Activated T-cell treated with anti-CD3 and anti-CD28 coated beads, Interleukin-2, amount 50 U/mL, for 24 hours (primary cell): ENCODE measurements at regions not wholly inside any gene's neighbourhood (a gene's known extent, or its start where the extent isn't known, plus 50 kb on each side); places are given as distances from the start of the nearest gene placed in this dataset.

Source experiments
- DNase-seq: peaks from one replicate; pipeline ENCODE4 v3.0.0-alpha.2; 2020
- H3K27ac Mint-ChIP-seq: 2 replicates; pipeline ENCODE4 v1.8.0; 2020; ENCODE audit warnings: mild to moderate bottlenecking, mixed read lengths
- H3K27me3 Mint-ChIP-seq: 2 replicates; pipeline ENCODE4 v1.8.0; 2020; ENCODE audit warnings: mixed read lengths
- H3K36me3 Mint-ChIP-seq: 2 replicates; pipeline ENCODE4 v1.8.0; 2020; ENCODE audit warnings: low read depth, mixed read lengths
- H3K4me1 Mint-ChIP-seq: 2 replicates; pipeline ENCODE4 v1.8.0; 2020; ENCODE audit warnings: low read depth, mixed read lengths
- H3K4me3 Mint-ChIP-seq: 2 replicates; pipeline ENCODE4 v1.8.0; 2020; ENCODE audit warnings: mild to moderate bottlenecking, moderate library complexity, mixed read lengths
- H3K9me3 Mint-ChIP-seq: 2 replicates; pipeline ENCODE4 v1.8.0; 2020; ENCODE audit warnings: mixed read lengths

GRCh38 chr2:105581555-105581944 lies 163.2 kb upstream of the NCK2 start:
- no peak for DNase-seq
- H3K27me3 Mint-ChIP-seq: no peaks in the 10 kb centered on the region
- H3K4me1 Mint-ChIP-seq: peaks cover 37% of the 10 kb centered on the region
- H3K9me3 Mint-ChIP-seq: no peaks in the 10 kb centered on the region
- no peak overlapping the region for H3K27ac Mint-ChIP-seq
- H3K36me3 Mint-ChIP-seq: no peaks in the 10 kb centered on the region
- H3K4me3 Mint-ChIP-seq: no peak overlapping the region

GRCh38 chr2:105580870-105581554 lies 163.7 kb upstream of the NCK2 start:
- Mint-ChIP-seq H3K36me3 (no peaks in the 10 kb centered on the region), H3K9me3 (no peaks in the 10 kb centered on the region), H3K27me3 (no peaks in the 10 kb centered on the region), H3K4me1 (peaks cover 41% of the 10 kb centered on the region), H3K4me3 (no peak overlapping the region), H3K27ac (no peak overlapping the region)
- DNase-seq: no peak

- no peak for DNase-seq
- Mint-ChIP-seq H3K9me3 (no peaks in the 10 kb centered on the region), H3K4me1 (peaks cover 45% of the 10 kb centered on the region), H3K27ac (no peak overlapping the region), H3K36me3 (no peaks in the 10 kb centered on the region), H3K27me3 (no peaks in the 10 kb centered on the region), H3K4me3 (no peak overlapping the region)
These were observed 164.5 kb upstream of the NCK2 start for GRCh38 chr2:105580216-105580615.

GRCh38 chr2:105578166-105578565 lies 166.5 kb upstream of the NCK2 start:
- Mint-ChIP-seq H3K27ac (no peak overlapping the region), H3K4me1 (peaks cover 27% of the 10 kb centered on the region), H3K9me3 (no peaks in the 10 kb centered on the region), H3K27me3 (no peaks in the 10 kb centered on the region), H3K4me3 (no peak overlapping the region), H3K36me3 (no peaks in the 10 kb centered on the region)
- no peak for DNase-seq

GRCh38 chr2:105577762-105578161 lies 166.9 kb upstream of the NCK2 start:
- no peak for DNase-seq
- Mint-ChIP-seq H3K27me3 (no peaks in the 10 kb centered on the region), H3K36me3 (no peaks in the 10 kb centered on the region), H3K4me1 (peaks cover 23% of the 10 kb centered on the region), H3K4me3 (no peak overlapping the region), H3K27ac (no peak overlapping the region), H3K9me3 (no peaks in the 10 kb centered on the region)

- peak overlapping the region; percentile 40 for H3K27ac Mint-ChIP-seq
- DNase-seq: peak; percentile 36
- no peaks in the 10 kb centered on the region for H3K9me3 Mint-ChIP-seq
- no peak overlapping the region for H3K4me3 Mint-ChIP-seq
- H3K27me3 Mint-ChIP-seq: no peaks in the 10 kb centered on the region
- no peaks in the 10 kb centered on the region for H3K36me3 Mint-ChIP-seq
- peaks cover 19% of the 10 kb centered on the region for H3K4me1 Mint-ChIP-seq
These were observed 168.1 kb upstream of the NCK2 start for GRCh38 chr2:105576440-105577241.

- no peaks in the 10 kb centered on the region for H3K27me3 Mint-ChIP-seq
- H3K27ac Mint-ChIP-seq: peak overlapping the region; percentile 40
- H3K4me3 Mint-ChIP-seq: no peak overlapping the region
- no peaks in the 10 kb centered on the region for H3K9me3 Mint-ChIP-seq
- peak; percentile 41 for DNase-seq
- H3K36me3 Mint-ChIP-seq: no peaks in the 10 kb centered on the region
- H3K4me1 Mint-ChIP-seq: peaks cover 17% of the 10 kb centered on the region
These were observed 168.7 kb upstream of the NCK2 start for GRCh38 chr2:105576050-105576439.

- H3K36me3 Mint-ChIP-seq: no peaks in the 10 kb centered on the region
- DNase-seq: no peak
- no peaks in the 10 kb centered on the region for H3K27me3 Mint-ChIP-seq
- no peaks in the 10 kb centered on the region for H3K9me3 Mint-ChIP-seq
- H3K27ac Mint-ChIP-seq: no peak overlapping the region
- H3K4me1 Mint-ChIP-seq: peaks cover 13% of the 10 kb centered on the region
- no peak overlapping the region for H3K4me3 Mint-ChIP-seq
These were observed 169.2 kb upstream of the NCK2 start for GRCh38 chr2:105575499-105576025.

- Mint-ChIP-seq H3K9me3 (no peaks in the 10 kb centered on the region), H3K4me3 (no peak overlapping the region), H3K27me3 (no peaks in the 10 kb centered on the region), H3K4me1 (peaks cover 13% of the 10 kb centered on the region), H3K27ac (peak overlapping the region; percentile 6), H3K36me3 (no peaks in the 10 kb centered on the region)
- no peak for DNase-seq
These were observed 169.8 kb upstream of the NCK2 start for GRCh38 chr2:105574796-105575344.

GRCh38 chr2:105573910-105574655 lies 170.6 kb upstream of the NCK2 start:
- Mint-ChIP-seq H3K9me3 (no peaks in the 10 kb centered on the region), H3K27me3 (no peaks in the 10 kb centered on the region), H3K4me1 (peaks cover 13% of the 10 kb centered on the region), H3K27ac (no peak overlapping the region), H3K36me3 (no peaks in the 10 kb centered on the region), H3K4me3 (no peak overlapping the region)
- DNase-seq: no peak

GRCh38 chr2:105573490-105573889 lies 171.2 kb upstream of the NCK2 start:
- no peaks in the 10 kb centered on the region for H3K27me3 Mint-ChIP-seq
- DNase-seq: no peak
- no peaks in the 10 kb centered on the region for H3K36me3 Mint-ChIP-seq
- H3K27ac Mint-ChIP-seq: no peak overlapping the region
- no peaks in the 10 kb centered on the region for H3K9me3 Mint-ChIP-seq
- H3K4me1 Mint-ChIP-seq: peaks cover 13% of the 10 kb centered on the region
- H3K4me3 Mint-ChIP-seq: no peak overlapping the region

- Mint-ChIP-seq H3K27me3 (no peaks in the 10 kb centered on the region), H3K36me3 (no peaks in the 10 kb centered on the region), H3K9me3 (no peaks in the 10 kb centered on the region), H3K4me1 (peaks cover 10% of the 10 kb centered on the region), H3K4me3 (no peak overlapping the region), H3K27ac (no peak overlapping the region)
- DNase-seq: no peak
These were observed 172.7 kb upstream of the FHL2 start for GRCh38 chr2:105571445-105571987.

- DNase-seq: no peak
- no peaks in the 10 kb centered on the region for H3K36me3 Mint-ChIP-seq
- no peak overlapping the region for H3K27ac Mint-ChIP-seq
- H3K27me3 Mint-ChIP-seq: no peaks in the 10 kb centered on the region
- no peak overlapping the region for H3K4me3 Mint-ChIP-seq
- no peaks in the 10 kb centered on the region for H3K9me3 Mint-ChIP-seq
- peaks cover 6% of the 10 kb centered on the region for H3K4me1 Mint-ChIP-seq
These were observed 171.9 kb upstream of the FHL2 start for GRCh38 chr2:105570757-105571156.

- Mint-ChIP-seq H3K4me1 (peaks cover 3% of the 10 kb centered on the region), H3K9me3 (no peaks in the 10 kb centered on the region), H3K36me3 (no peaks in the 10 kb centered on the region), H3K4me3 (no peak overlapping the region), H3K27me3 (no peaks in the 10 kb centered on the region), H3K27ac (no peak overlapping the region)
- no peak for DNase-seq
These were observed 171.5 kb upstream of the FHL2 start for GRCh38 chr2:105570326-105570725.
